Duodenal mucosa (tissue), 2 donors: ENCODE measurements at regions not wholly inside any gene's neighbourhood (a gene's known extent, or its start where the extent isn't known, plus 50 kb on each side); places are given as distances from the start of the nearest gene placed in this dataset.

Experiments
- H3K27ac ChIP-seq: one replicate; pipeline ENCODE4 v1.7.0; 2013; ENCODE audit warnings: low read depth, low read length
- H3K27me3 ChIP-seq, 2 donors: one replicate each; pipeline ENCODE4 v1.7.0; 2013; ENCODE audit warnings: low read length in 2 of 2, control low read depth in 1 of 2; ENCODE audit not compliant: insufficient read depth in 2 of 2, control insufficient read depth in 1 of 2
- H3K36me3 ChIP-seq, 2 donors: one replicate each; pipeline ENCODE4 v1.7.0; 2013; ENCODE audit warnings: low read length in 2 of 2, control low read depth in 1 of 2; ENCODE audit not compliant: insufficient read depth in 2 of 2, control insufficient read depth in 1 of 2
- H3K4me1 ChIP-seq, 2 donors: one replicate each; pipeline ENCODE4 v1.7.0; 2013; ENCODE audit warnings: low read length in 2 of 2, control low read depth in 1 of 2; ENCODE audit not compliant: insufficient read depth in 2 of 2, control insufficient read depth in 1 of 2
- H3K4me3 ChIP-seq, 2 donors: one replicate each; pipeline ENCODE4 v1.7.0; 2013; ENCODE audit warnings: low read length in 2 of 2, low read depth in 1 of 2
- H3K9ac ChIP-seq, 2 donors: one replicate each; pipeline ENCODE4 v1.7.0; 2013; ENCODE audit warnings: low read length in 2 of 2, low read depth in 1 of 2
- H3K9me3 ChIP-seq, 2 donors: one replicate each; pipeline ENCODE4 v1.7.0; 2013; ENCODE audit warnings: low read length in 2 of 2, control low read depth in 1 of 2; ENCODE audit not compliant: control insufficient read depth in 1 of 2

GRCh38 chr3:6165951-6166350 lies 695.0 kb upstream of the GRM7 start:
- H3K36me3 ChIP-seq: no peaks in the 10 kb centered on the region
- no peaks in the 10 kb centered on the region for H3K9me3 ChIP-seq
- no peak overlapping the region for H3K27ac ChIP-seq
- no peaks in the 10 kb centered on the region for H3K4me1 ChIP-seq
- no peak overlapping the region for H3K4me3 ChIP-seq
- no peaks in the 10 kb centered on the region for H3K27me3 ChIP-seq
- H3K9ac ChIP-seq: no peak overlapping the region

DNA sequence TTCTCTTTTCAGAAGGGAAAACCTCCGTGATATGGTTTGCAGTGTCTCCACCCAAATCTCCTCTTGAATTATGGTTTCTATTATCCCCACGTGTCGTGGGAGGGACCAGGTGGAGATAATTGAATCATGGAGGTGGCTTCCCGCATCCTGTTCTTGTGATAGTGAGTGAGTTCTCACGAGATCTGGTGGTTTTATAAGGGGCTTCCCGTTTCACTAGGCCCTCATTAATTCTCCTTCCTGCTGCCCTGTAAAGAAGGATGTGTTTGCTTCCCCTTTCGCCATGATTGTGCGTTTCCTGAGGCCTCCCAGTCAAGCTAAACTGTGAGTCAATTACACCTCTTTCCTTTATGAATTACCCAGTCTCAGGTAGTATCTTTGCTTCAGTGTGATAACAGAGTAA lies 692.7 kb upstream of the GRM7 start:
- H3K4me1 ChIP-seq: no peaks in the 10 kb centered on the region
- no peaks in the 10 kb centered on the region for H3K9me3 ChIP-seq
- no peak overlapping the region for H3K27ac ChIP-seq
- H3K4me3 ChIP-seq: no peak overlapping the region
- no peak overlapping the region for H3K9ac ChIP-seq
- no peaks in the 10 kb centered on the region for H3K36me3 ChIP-seq
- H3K27me3 ChIP-seq: no peaks in the 10 kb centered on the region

DNA sequence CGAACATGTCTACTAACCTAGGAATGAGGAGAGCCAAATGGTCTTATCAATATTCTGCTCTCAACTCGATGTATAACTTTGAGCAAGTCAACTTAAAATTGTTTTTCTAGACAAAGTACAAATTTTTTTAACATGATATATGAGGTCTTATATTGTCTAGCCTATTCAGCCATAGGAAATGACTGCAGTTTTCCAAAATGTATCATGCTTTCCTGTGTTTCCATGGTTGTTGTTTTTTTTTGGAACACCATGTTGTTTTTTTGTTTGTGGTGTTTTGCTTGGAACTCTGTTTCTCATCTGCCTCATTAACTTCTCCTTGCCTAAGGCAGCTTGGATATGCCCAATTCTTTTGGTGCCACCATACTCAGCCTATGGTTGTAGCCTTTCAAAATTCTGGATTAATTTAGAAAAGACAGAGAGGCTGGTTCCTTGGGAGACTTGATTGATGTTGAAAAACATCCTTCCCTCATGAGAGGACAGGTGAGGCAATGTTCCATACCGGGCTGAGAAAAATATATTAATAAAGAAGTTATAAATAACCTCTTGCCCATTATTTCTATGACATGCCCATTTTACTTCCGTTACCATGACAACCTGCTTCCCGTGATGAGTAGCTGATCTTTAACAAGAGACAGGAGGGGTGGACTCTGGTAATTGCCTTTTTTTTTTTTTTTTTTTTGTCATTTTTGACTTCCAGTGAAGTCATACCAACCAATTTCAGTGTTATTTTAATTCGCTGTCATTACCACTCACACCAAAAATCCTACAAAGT lies 687.9 kb upstream of the GRM7 start:
- H3K4me3 ChIP-seq: no peak overlapping the region
- H3K9me3 ChIP-seq: no peaks in the 10 kb centered on the region
- H3K27me3 ChIP-seq: no peaks in the 10 kb centered on the region
- no peaks in the 10 kb centered on the region for H3K36me3 ChIP-seq
- no peak overlapping the region for H3K9ac ChIP-seq
- no peaks in the 10 kb centered on the region for H3K4me1 ChIP-seq
- no peak overlapping the region for H3K27ac ChIP-seq

DNA sequence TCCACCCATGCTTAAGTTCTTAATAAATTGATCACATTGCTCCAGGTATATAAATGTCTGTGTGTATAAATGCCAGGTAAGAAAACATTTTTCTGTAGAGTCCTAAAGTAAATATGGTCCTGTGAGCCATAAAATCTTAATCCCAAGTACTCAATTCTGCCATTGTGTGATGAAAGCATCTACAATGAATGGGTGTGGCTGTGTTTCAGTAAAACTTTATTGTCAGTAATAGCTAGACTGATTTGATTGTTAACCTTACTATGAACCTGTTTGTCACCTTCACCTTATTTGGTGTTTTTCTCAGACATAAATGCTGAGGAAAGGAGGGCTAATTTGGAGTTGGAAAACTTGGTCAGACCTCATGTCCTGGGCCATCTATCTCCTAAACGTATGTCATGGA lies 683.5 kb upstream of the GRM7 start:
- no peaks in the 10 kb centered on the region for H3K36me3 ChIP-seq
- H3K9ac ChIP-seq: no peak overlapping the region
- no peaks in the 10 kb centered on the region for H3K9me3 ChIP-seq
- no peak overlapping the region for H3K27ac ChIP-seq
- no peaks in the 10 kb centered on the region for H3K4me1 ChIP-seq
- no peak overlapping the region for H3K4me3 ChIP-seq
- H3K27me3 ChIP-seq: no peaks in the 10 kb centered on the region

DNA sequence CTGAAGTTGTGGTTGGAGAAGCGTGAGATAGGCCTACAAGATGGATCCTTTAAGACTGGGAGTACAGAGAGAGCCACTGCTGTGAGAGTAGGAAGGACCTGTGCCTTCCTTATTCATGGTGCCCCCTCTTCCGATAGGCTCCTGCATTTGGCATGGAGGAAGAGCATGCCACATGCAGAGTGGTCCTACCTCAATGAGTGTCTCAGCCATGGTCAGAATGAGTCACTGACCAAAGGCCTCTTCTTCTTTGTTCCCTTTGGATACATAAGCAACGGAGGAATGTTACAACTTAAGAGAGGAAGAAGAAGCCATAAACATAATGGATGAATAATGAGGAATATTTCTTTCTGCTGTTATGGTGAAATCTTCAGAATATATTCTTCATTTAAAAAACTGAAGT lies 681.2 kb upstream of the GRM7 start:
- Histone ChIP-seq H3K27me3 (no peaks in the 10 kb centered on the region), H3K4me1 (no peaks in the 10 kb centered on the region), H3K36me3 (no peaks in the 10 kb centered on the region), H3K9me3 (no peaks in the 10 kb centered on the region), H3K9ac (no peak overlapping the region), H3K4me3 (no peak overlapping the region), H3K27ac (no peak overlapping the region)

DNA sequence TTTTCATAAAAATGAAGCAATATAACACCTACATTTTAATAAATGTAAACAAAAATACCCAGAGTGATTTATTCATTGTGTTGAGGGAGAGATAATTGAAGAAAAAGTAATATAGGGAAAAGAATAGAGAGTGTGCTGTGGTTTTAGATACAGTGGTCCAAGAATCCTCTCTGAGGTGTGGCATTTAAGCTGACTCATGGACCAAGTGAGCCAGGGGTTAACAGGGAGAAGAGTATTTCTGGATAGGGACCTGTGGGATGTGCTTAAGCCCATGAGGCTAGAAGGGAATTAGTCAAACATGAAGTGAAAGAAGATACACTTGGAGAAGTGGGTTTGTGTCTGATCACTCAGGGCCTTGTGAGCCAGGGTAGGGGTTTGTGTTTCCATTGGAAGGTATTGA lies 680.7 kb upstream of the GRM7 start:
- H3K9me3 ChIP-seq: no peaks in the 10 kb centered on the region
- H3K4me1 ChIP-seq: no peaks in the 10 kb centered on the region
- no peaks in the 10 kb centered on the region for H3K36me3 ChIP-seq
- H3K27ac ChIP-seq: no peak overlapping the region
- H3K4me3 ChIP-seq: no peak overlapping the region
- H3K9ac ChIP-seq: no peak overlapping the region
- no peaks in the 10 kb centered on the region for H3K27me3 ChIP-seq

DNA sequence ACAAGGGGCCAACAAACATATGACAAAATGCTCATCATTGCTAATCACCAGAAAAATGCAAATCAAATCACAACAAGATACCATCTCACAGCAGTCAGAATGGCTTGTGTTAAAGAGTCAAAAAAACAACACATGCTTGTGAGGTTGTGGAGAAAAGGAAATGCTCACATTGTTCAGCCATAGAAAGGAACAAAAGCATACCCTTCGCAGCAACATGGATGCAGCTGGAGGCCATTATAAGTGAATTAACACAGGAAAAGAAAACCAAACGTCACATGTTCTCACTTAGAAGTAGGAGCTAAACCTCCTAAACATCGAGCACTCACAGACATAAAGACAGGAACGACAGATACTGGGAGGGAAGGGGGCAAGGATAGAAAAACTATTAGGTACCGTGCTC lies 678.4 kb upstream of the GRM7 start:
- Histone ChIP-seq H3K27ac (no peak overlapping the region), H3K4me3 (no peak overlapping the region), H3K27me3 (no peaks in the 10 kb centered on the region), H3K36me3 (no peaks in the 10 kb centered on the region), H3K9me3 (no peaks in the 10 kb centered on the region), H3K4me1 (no peaks in the 10 kb centered on the region), H3K9ac (no peak overlapping the region)

- no peaks in the 10 kb centered on the region for H3K36me3 ChIP-seq
- H3K4me1 ChIP-seq: no peaks in the 10 kb centered on the region
- no peak overlapping the region for H3K4me3 ChIP-seq
- no peak overlapping the region for H3K27ac ChIP-seq
- H3K9me3 ChIP-seq: no peaks in the 10 kb centered on the region
- H3K9ac ChIP-seq: no peak overlapping the region
- no peaks in the 10 kb centered on the region for H3K27me3 ChIP-seq
These were observed 678.0 kb upstream of the GRM7 start for GRCh38 chr3:6182909-6183308.

- Histone ChIP-seq H3K4me3 (no peak overlapping the region), H3K4me1 (no peaks in the 10 kb centered on the region)
These were observed 671.5 kb upstream of the GRM7 start for GRCh38 chr3:6189384-6189783.

DNA sequence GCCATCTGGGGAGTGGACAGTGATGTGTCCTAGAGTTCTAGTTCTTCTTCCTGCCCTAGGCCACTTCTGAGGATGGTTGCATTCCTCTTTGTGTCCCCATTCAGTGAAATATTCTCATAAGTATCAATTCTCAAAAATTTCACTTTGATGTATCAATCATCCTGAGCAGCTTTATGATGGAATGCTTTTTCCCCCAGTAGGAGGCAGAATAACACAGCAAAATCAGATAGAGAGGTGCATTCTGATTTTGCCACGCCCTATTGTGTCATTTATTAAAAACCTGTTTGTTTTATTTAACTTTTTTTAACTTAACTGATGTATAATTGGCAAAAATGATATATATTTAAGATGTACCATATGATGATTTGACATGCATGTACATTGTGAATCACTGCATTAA lies 656.0 kb upstream of the GRM7 start:
- Histone ChIP-seq H3K27me3 (no peaks in the 10 kb centered on the region), H3K4me3 (no peak overlapping the region), H3K9me3 (no peaks in the 10 kb centered on the region), H3K9ac (no peak overlapping the region), H3K27ac (no peak overlapping the region), H3K4me1 (no peaks in the 10 kb centered on the region), H3K36me3 (no peaks in the 10 kb centered on the region)

More at GRCh38 chr3:6189384-6189783, 671.5 kb upstream of the GRM7 start:
- no peaks in the 10 kb centered on the region for H3K36me3 ChIP-seq
- H3K9ac ChIP-seq: no peak overlapping the region
- H3K27me3 ChIP-seq: no peaks in the 10 kb centered on the region
- H3K27ac ChIP-seq: no peak overlapping the region
- no peaks in the 10 kb centered on the region for H3K9me3 ChIP-seq
